Lung (tissue), 11 donors: ENCODE measurements at regions not wholly inside any gene's neighbourhood (a gene's known extent, or its start where the extent isn't known, plus 50 kb on each side); places are given as distances from the start of the nearest gene placed in this dataset.

Experiments
- ATAC-seq: fragments of 200-7000 bp; cut with Tn5 transposase; one replicate; pipeline ENCODE4 v1.9.1; 2020; ENCODE audit warnings: moderate number of reproducible peaks; ENCODE audit not compliant: insufficient read depth, low FRiP score
- DNase-seq, 3 donors: peaks; one replicate each; pipeline ENCODE4 v3.0.0-alpha.2; 2013 to 2017
- H3K27ac ChIP-seq, 2 donors: one replicate each; pipeline ENCODE4 v1.5.1; 2013; ENCODE audit warnings: mild to moderate bottlenecking in 2 of 2, moderate library complexity in 2 of 2, control low read depth in 1 of 2, inconsistent platforms in 1 of 2, low read depth in 1 of 2, low read length in 1 of 2
- H3K27me3 ChIP-seq, 3 donors: one replicate each; pipeline ENCODE4 v1.5.1; 2013; ENCODE audit warnings: low read length in 2 of 3; ENCODE audit not compliant: control insufficient read depth in 3 of 3, insufficient read depth in 3 of 3
- H3K36me3 ChIP-seq, 4 donors: one replicate each; pipeline ENCODE4 v1.5.1; 2013; ENCODE audit warnings: low read length in 4 of 4, mild to moderate bottlenecking in 1 of 4, moderate library complexity in 1 of 4; ENCODE audit not compliant: control insufficient read depth in 4 of 4, insufficient read depth in 4 of 4
- H3K4me1 ChIP-seq, 5 donors: one replicate each; pipeline ENCODE4 v1.5.1; 2013; ENCODE audit warnings: low read length in 5 of 5, mild to moderate bottlenecking in 2 of 5, moderate library complexity in 1 of 5; ENCODE audit not compliant: control insufficient read depth in 5 of 5, insufficient read depth in 5 of 5
- H3K4me3 ChIP-seq: one replicate; pipeline ENCODE4 v1.5.1; 2013; ENCODE audit warnings: mild to moderate bottlenecking, control low read depth, moderate library complexity
- H3K9ac ChIP-seq, 2 donors: one replicate each; pipeline ENCODE4 v1.5.1; 2013; ENCODE audit warnings: low read length in 2 of 2, control low read depth in 1 of 2; ENCODE audit not compliant: insufficient read depth in 1 of 2
- H3K9me3 ChIP-seq, 4 donors: one replicate each; pipeline ENCODE4 v1.5.1; 2013; ENCODE audit warnings: low read length in 3 of 4, mild to moderate bottlenecking in 1 of 4, moderate library complexity in 1 of 4; ENCODE audit not compliant: control insufficient read depth in 4 of 4, insufficient read depth in 3 of 4
- CTCF ChIP-seq: IDR thresholded peaks from 2 replicates; pipeline ENCODE4 v1.5.1; 2012; ENCODE audit warnings: mild to moderate bottlenecking; ENCODE audit errors: control extremely low read depth, extremely low read depth
- WGBS, 2 donors: extraction: QIAGEN DNeasy Blood & Tissue Kit; methylation state at CpG; one replicate each; pipeline ENCODE4 v1.1.7; 2013; 5-methylcytosine and 5-hydroxymethylcytosine counted together
- donor health status: control.
- donor health status: control.
- donor health status: Bipolar disorder and iron deficiency.
- donor health status: healthy.
- donor health status: DM: yes; HTN: yes; CAD: no.

GRCh38 chr6:144897441-144897921 lies 612.3 kb downstream of the UTRN start:
- Histone ChIP-seq H3K4me3 (no peak overlapping the region), H3K36me3 (no peaks in the 10 kb centered on the region), H3K27ac (no peak overlapping the region), H3K4me1 (no peaks in the 10 kb centered on the region), H3K9me3 (no peaks in the 10 kb centered on the region), H3K27me3 (no peaks in the 10 kb centered on the region), H3K9ac (no peak overlapping the region)
- WGBS, 2 donors: 81 to 82% methylated on average over 4 of the region's 4 CpGs
- TF ChIP-seq CTCF: no peak
- ATAC-seq (no peak), DNase-seq (no peak)

- no peaks in the 10 kb centered on the region for H3K4me1 ChIP-seq
- no peak for ATAC-seq
- H3K27me3 ChIP-seq: no peaks in the 10 kb centered on the region
- no peak overlapping the region for H3K9ac ChIP-seq
- no peak overlapping the region for H3K27ac ChIP-seq
- 91 to 94% methylated on average over 3 of the region's 3 CpGs for WGBS, 2 donors
- no peak for DNase-seq
- no peak for TF ChIP-seq CTCF
- H3K9me3 ChIP-seq: no peaks in the 10 kb centered on the region
- no peaks in the 10 kb centered on the region for H3K36me3 ChIP-seq
- H3K4me3 ChIP-seq: no peak overlapping the region
These were observed 613.0 kb downstream of the UTRN start for GRCh38 chr6:144898052-144898689.

- ATAC-seq: no peak
- Histone ChIP-seq H3K4me3 (no peak overlapping the region), H3K27me3 (no peaks in the 10 kb centered on the region), H3K27ac (no peak overlapping the region), H3K4me1 (no peaks in the 10 kb centered on the region), H3K9me3 (no peaks in the 10 kb centered on the region), H3K36me3 (no peaks in the 10 kb centered on the region), H3K9ac (no peak overlapping the region)
- TF ChIP-seq CTCF: no peak
- no peak for DNase-seq
- WGBS, 2 donors: 87 to 99% methylated on average over 1 of the region's 1 CpG
These were observed 613.6 kb downstream of the UTRN start for GRCh38 chr6:144898741-144899140.

GRCh38 chr6:144899161-144899560 lies 614.0 kb downstream of the UTRN start:
- Histone ChIP-seq H3K9me3 (no peaks in the 10 kb centered on the region), H3K4me3 (no peak overlapping the region), H3K27ac (no peak overlapping the region), H3K27me3 (no peaks in the 10 kb centered on the region), H3K4me1 (no peaks in the 10 kb centered on the region), H3K9ac (no peak overlapping the region), H3K36me3 (no peaks in the 10 kb centered on the region)
- TF ChIP-seq CTCF: no peak
- ATAC-seq (no peak), DNase-seq (no peak)
- WGBS, 2 donors: 51 to 88% methylated on average over 1 of the region's 1 CpG
